ENCODE measurements at regions not wholly inside any gene's neighbourhood (a gene's known extent, or its start where the extent isn't known, plus 50 kb on each side); places are given as distances from the start of the nearest gene placed in this dataset.

- DNase-seq (ENCODE audit: low spot score) = peak; percentile 45
Measured at GRCh38 chr2:9681427-9681817, 50.6 kb upstream of the YWHAQ start.

GRCh38 chr2:9685637-9686036 lies 54.8 kb upstream of the YWHAQ start:
- no peak for DNase-seq (ENCODE audit: low spot score)

- DNase-seq (ENCODE audit: low spot score) = no peak
Measured at GRCh38 chr2:9686061-9686460, 55.3 kb upstream of the YWHAQ start.

GRCh38 chr2:9690252-9690651 lies 59.5 kb upstream of the YWHAQ start:
- peak; percentile 45 for DNase-seq (ENCODE audit: low spot score)

- peak; percentile 79 for DNase-seq (ENCODE audit: low spot score)
Measured at GRCh38 chr2:9690716-9691498, 60.1 kb upstream of the YWHAQ start.

GRCh38 chr2:9692456-9693195 lies 61.8 kb upstream of the YWHAQ start:
- peak; percentile 53 for DNase-seq (ENCODE audit: low spot score)

GRCh38 chr2:9693196-9693491 lies 62.3 kb upstream of the YWHAQ start:
- DNase-seq (ENCODE audit: low spot score) = no peak

- DNase-seq (ENCODE audit: low spot score) = no peak
Measured at GRCh38 chr2:9693646-9694045, 62.8 kb upstream of the YWHAQ start.

- no peak for DNase-seq (ENCODE audit: low spot score)
Measured at GRCh38 chr2:9694661-9695234, 64.0 kb upstream of the YWHAQ start.

GRCh38 chr2:9695941-9696340 lies 65.1 kb upstream of the YWHAQ start:
- no peak for DNase-seq (ENCODE audit: low spot score)

- no peak for DNase-seq (ENCODE audit: low spot score)
Measured at GRCh38 chr2:9696731-9697130, 65.9 kb upstream of the YWHAQ start.

- no peak for DNase-seq (ENCODE audit: low spot score)
Measured at GRCh38 chr2:9697909-9698308, 67.1 kb upstream of the YWHAQ start.

GRCh38 chr2:9699139-9700108 lies 68.6 kb upstream of the YWHAQ start:
- DNase-seq (ENCODE audit: low spot score) = peak; percentile 33

- no peak for DNase-seq (ENCODE audit: low spot score)
Measured at GRCh38 chr2:9700109-9700495, 69.3 kb upstream of the YWHAQ start.

- no peak for DNase-seq (ENCODE audit: low spot score)
Measured at GRCh38 chr2:9702604-9703084, 71.8 kb upstream of the YWHAQ start.

- DNase-seq (ENCODE audit: low spot score) = no peak
Measured at GRCh38 chr2:9703085-9703678, 72.4 kb upstream of the YWHAQ start.

- DNase-seq (ENCODE audit: low spot score) = no peak
Measured at GRCh38 chr2:9703701-9704221, 73.0 kb upstream of the YWHAQ start.

GRCh38 chr2:9704600-9704999 lies 73.8 kb upstream of the YWHAQ start:
- DNase-seq (ENCODE audit: low spot score) = no peak

GRCh38 chr2:9705196-9705595 lies 74.4 kb upstream of the YWHAQ start:
- DNase-seq (ENCODE audit: low spot score) = no peak

- DNase-seq (ENCODE audit: low spot score) = no peak
Measured at GRCh38 chr2:9707008-9707407, 76.2 kb upstream of the YWHAQ start.

Data from mesenteric fat pad (tissue), 1 donor.